ENCODE measurements at regions not wholly inside any gene's neighbourhood (a gene's known extent, or its start where the extent isn't known, plus 50 kb on each side); places are given as distances from the start of the nearest gene placed in this dataset.

- DNase-seq (ENCODE audit: low read depth, low spot score), result no peak
These were observed 351.8 kb upstream of the GYPC start for GRCh38 chr2:126304154-126304553.

GRCh38 chr2:126306539-126306938 lies 349.4 kb upstream of the GYPC start:
- no peak for DNase-seq (ENCODE audit: low read depth, low spot score)

GRCh38 chr2:126307740-126308139 lies 348.2 kb upstream of the GYPC start:
- no peak for DNase-seq (ENCODE audit: low read depth, low spot score)

- DNase-seq (ENCODE audit: low read depth, low spot score), result no peak
These were observed 346.8 kb upstream of the GYPC start for GRCh38 chr2:126309185-126309584.

- no peak for DNase-seq (ENCODE audit: low read depth, low spot score)
These were observed 343.4 kb upstream of the GYPC start for GRCh38 chr2:126312579-126312978.

- no peak for DNase-seq (ENCODE audit: low read depth, low spot score)
These were observed 340.1 kb upstream of the GYPC start for GRCh38 chr2:126315828-126316227.

- no peak for DNase-seq (ENCODE audit: low read depth, low spot score)
These were observed 338.0 kb upstream of the GYPC start for GRCh38 chr2:126317790-126318431.

- no peak for DNase-seq (ENCODE audit: low read depth, low spot score)
These were observed 333.6 kb upstream of the GYPC start for GRCh38 chr2:126322342-126322741.

GRCh38 chr2:126325202-126325601 lies 330.8 kb upstream of the GYPC start:
- no peak for DNase-seq (ENCODE audit: low read depth, low spot score)

GRCh38 chr2:126329173-126329572 lies 326.8 kb upstream of the GYPC start:
- no peak for DNase-seq (ENCODE audit: low read depth, low spot score)

- DNase-seq (ENCODE audit: low read depth, low spot score), result no peak
These were observed 313.5 kb upstream of the GYPC start for GRCh38 chr2:126342457-126342856.

GRCh38 chr2:126343136-126343535 lies 312.8 kb upstream of the GYPC start:
- no peak for DNase-seq (ENCODE audit: low read depth, low spot score)

- no peak for DNase-seq (ENCODE audit: low read depth, low spot score)
These were observed 311.5 kb upstream of the GYPC start for GRCh38 chr2:126344493-126344892.

- no peak for DNase-seq (ENCODE audit: low read depth, low spot score)
These were observed 310.3 kb upstream of the GYPC start for GRCh38 chr2:126345691-126346090.

GRCh38 chr2:126356631-126357030 lies 299.3 kb upstream of the GYPC start:
- no peak for DNase-seq (ENCODE audit: low read depth, low spot score)

- DNase-seq (ENCODE audit: low read depth, low spot score), result no peak
These were observed 297.8 kb upstream of the GYPC start for GRCh38 chr2:126358122-126358521.

GRCh38 chr2:126359494-126359893 lies 296.5 kb upstream of the GYPC start:
- DNase-seq (ENCODE audit: low read depth, low spot score), result no peak

GRCh38 chr2:126367361-126367760 lies 288.6 kb upstream of the GYPC start:
- DNase-seq (ENCODE audit: low read depth, low spot score), result no peak

GRCh38 chr2:126368758-126369157 lies 287.2 kb upstream of the GYPC start:
- DNase-seq (ENCODE audit: low read depth, low spot score), result no peak

GRCh38 chr2:126370201-126370600 lies 285.8 kb upstream of the GYPC start:
- DNase-seq (ENCODE audit: low read depth, low spot score), result no peak

- no peak for DNase-seq (ENCODE audit: low read depth, low spot score)
These were observed 283.6 kb upstream of the GYPC start for GRCh38 chr2:126372406-126372805.

GRCh38 chr2:126378176-126378575 lies 277.8 kb upstream of the GYPC start:
- DNase-seq (ENCODE audit: low read depth, low spot score), result no peak

GRCh38 chr2:126381091-126381490 lies 274.9 kb upstream of the GYPC start:
- no peak for DNase-seq (ENCODE audit: low read depth, low spot score)

- DNase-seq (ENCODE audit: low read depth, low spot score), result no peak
These were observed 273.0 kb upstream of the GYPC start for GRCh38 chr2:126382998-126383397.
